Renal pelvis (tissue), 1 donor: ENCODE measurements at regions not wholly inside any gene's neighbourhood (a gene's known extent, or its start where the extent isn't known, plus 50 kb on each side); places are given as distances from the start of the nearest gene placed in this dataset.
A peak's percentile ranks its signal among the peaks of the same experiment; 100 is the strongest.
"Not testable (repeated sequence)": the region's sequence is repeated elsewhere in the genome, so short reads cannot be mapped to it uniquely, and the experiment has no call there.

Experiments
- DNase-seq: peaks from one replicate; pipeline ENCODE4 v3.0.0-alpha.2; 2013

GRCh38 chr12:87330071-87330555 lies 699.1 kb downstream of the C12orf50 start:
- not testable (repeated sequence) for DNase-seq

GRCh38 chr12:87329076-87329863 lies 699.9 kb downstream of the C12orf50 start:
- DNase-seq = no peak

GRCh38 chr12:87323369-87323768 lies 705.8 kb downstream of the C12orf50 start:
- no peak for DNase-seq

GRCh38 chr12:87320724-87321123 lies 708.5 kb downstream of the C12orf50 start:
- DNase-seq = no peak

GRCh38 chr12:87317302-87317701 lies 711.9 kb downstream of the C12orf50 start:
- DNase-seq = no peak

GRCh38 chr12:87311206-87311605 lies 718.0 kb downstream of the C12orf50 start:
- DNase-seq = no peak

- peak; percentile 56 for DNase-seq
Measured at GRCh38 chr12:87310126-87310525, 719.1 kb downstream of the C12orf50 start.

GRCh38 chr12:87305481-87305880 lies 723.7 kb downstream of the C12orf50 start:
- DNase-seq = no peak

GRCh38 chr12:87304406-87304805 lies 724.8 kb downstream of the C12orf50 start:
- no peak for DNase-seq

GRCh38 chr12:87303396-87304012 lies 725.7 kb downstream of the C12orf50 start:
- DNase-seq = no peak

- DNase-seq = no peak
Measured at GRCh38 chr12:87302126-87302745, 727.0 kb downstream of the C12orf50 start.

- DNase-seq = no peak
Measured at GRCh38 chr12:87290505-87290904, 738.7 kb downstream of the C12orf50 start.

GRCh38 chr12:87283886-87284285 lies 745.3 kb downstream of the C12orf50 start:
- DNase-seq = no peak

GRCh38 chr12:87283111-87283510 lies 746.1 kb downstream of the C12orf50 start:
- no peak for DNase-seq

- DNase-seq = no peak
Measured at GRCh38 chr12:87280893-87281292, 748.3 kb downstream of the C12orf50 start.

GRCh38 chr12:87280356-87280755 lies 748.8 kb downstream of the C12orf50 start:
- no peak for DNase-seq

GRCh38 chr12:87274594-87275245 lies 754.5 kb downstream of the C12orf50 start:
- DNase-seq = no peak

- no peak for DNase-seq
Measured at GRCh38 chr12:87272851-87273250, 756.4 kb downstream of the C12orf50 start.

GRCh38 chr12:87270919-87271318 lies 758.3 kb downstream of the C12orf50 start:
- DNase-seq = peak; percentile 17

GRCh38 chr12:87266305-87266704 lies 762.9 kb downstream of the C12orf50 start:
- no peak for DNase-seq

- DNase-seq = no peak
Measured at GRCh38 chr12:87259391-87259790, 769.8 kb downstream of the C12orf50 start.

GRCh38 chr12:87254381-87255030 lies 774.7 kb downstream of the C12orf50 start:
- no peak for DNase-seq
